Smooth muscle cell (in vitro differentiated cells): ENCODE measurements at regions not wholly inside any gene's neighbourhood (a gene's known extent, or its start where the extent isn't known, plus 50 kb on each side); places are given as distances from the start of the nearest gene placed in this dataset.

Experiments
- DNase-seq: peaks from one replicate; lab custom pipeline; 2025; ENCODE audit not compliant: unreplicated experiment; lab: John Stamatoyannopoulos, UW
- H2AFZ ChIP-seq: fragments of 200-600 bp; sonication (generic); 2 replicates; pipeline ENCODE4 v1.6.0; 2016; ENCODE audit warnings: antibody characterized with exemption, low read depth, mild to moderate bottlenecking
- H3F3A ChIP-seq: fragments of 200-600 bp; sonication (generic); 2 replicates; pipeline ENCODE4 v1.6.0; 2017; ENCODE audit warnings: antibody characterized with exemption, low read depth
- H3K27ac ChIP-seq: fragments of 200-600 bp; sonication (generic); 2 replicates; pipeline ENCODE4 v1.5.1; 2016; ENCODE audit warnings: low read depth, mild to moderate bottlenecking
- H3K27me3 ChIP-seq: fragments of 200-600 bp; sonication (generic); 2 replicates; pipeline ENCODE4 v1.6.1; 2016; ENCODE audit warnings: low read depth, mild to moderate bottlenecking
- H3K36me3 ChIP-seq: fragments of 200-600 bp; sonication (generic); 2 replicates; pipeline ENCODE4 v1.5.1; 2016; ENCODE audit warnings: low read depth
- H3K4me1 ChIP-seq: fragments of 200-600 bp; sonication (generic); 2 replicates; pipeline ENCODE4 v1.5.1; 2016; ENCODE audit warnings: low read depth
- H3K4me2 ChIP-seq: fragments of 200-600 bp; sonication (generic); 2 replicates; pipeline ENCODE4 v1.6.0; 2016; ENCODE audit warnings: mild to moderate bottlenecking
- H3K4me3 ChIP-seq: fragments of 200-600 bp; sonication (generic); 2 replicates; pipeline ENCODE4 v1.5.1; 2016; ENCODE audit warnings: mild to moderate bottlenecking
- H3K79me2 ChIP-seq: fragments of 200-600 bp; sonication (generic); 2 replicates; pipeline ENCODE4 v1.6.0; 2016; ENCODE audit warnings: low read depth, mild to moderate bottlenecking
- H3K9ac ChIP-seq: fragments of 200-600 bp; sonication (generic); 2 replicates; pipeline ENCODE4 v1.6.0; 2016; ENCODE audit warnings: low read depth
- H3K9me3 ChIP-seq: fragments of 200-600 bp; sonication (generic); replicated peaks from 2 replicates; pipeline ENCODE4 v1.5.1; 2016; ENCODE audit warnings: low read depth
- H4K20me1 ChIP-seq: fragments of 200-600 bp; sonication (generic); 2 replicates; pipeline ENCODE4 v1.6.0; 2016; ENCODE audit warnings: low read depth
- CTCF ChIP-seq: fragments of 200-600 bp; sonication (generic); IDR thresholded peaks from 2 replicates; pipeline ENCODE4 v1.5.1; 2017; ENCODE audit warnings: borderline replicate concordance, mild to moderate bottlenecking, antibody characterized with exemption; ENCODE audit not compliant: insufficient read depth, poor library complexity, severe bottlenecking
- WGBS: methylation state at CpG from one replicate; pipeline ENCODE4 v1.1.7; 2016; ENCODE audit warnings: low lambda C conversion rate; 5-methylcytosine and 5-hydroxymethylcytosine counted together

GRCh38 chrX:107567370-107567769 lies 60.9 kb upstream of the PRPS1 start:
- H3K27me3 ChIP-seq, result no peaks in the 10 kb centered on the region
- no peak for TF ChIP-seq CTCF
- peaks cover 13% of the 10 kb centered on the region for H3K4me1 ChIP-seq
- no peak overlapping the region for H2AFZ ChIP-seq
- no peak for DNase-seq
- no peaks in the 10 kb centered on the region for H3K9me3 ChIP-seq
- H4K20me1 ChIP-seq, result no peaks in the 10 kb centered on the region
- H3K27ac ChIP-seq, result no peak overlapping the region
- no peaks in the 10 kb centered on the region for H3K79me2 ChIP-seq
- 22% methylated on average over 2 of the region's 2 CpGs for WGBS
- H3K9ac ChIP-seq, result no peak overlapping the region
- peaks cover 3% of the 10 kb centered on the region for H3F3A ChIP-seq
- no peak overlapping the region for H3K4me2 ChIP-seq
- no peaks in the 10 kb centered on the region for H3K36me3 ChIP-seq
- H3K4me3 ChIP-seq, result no peak overlapping the region

GRCh38 chrX:107571296-107571998 lies 56.9 kb upstream of the PRPS1 start:
- Histone ChIP-seq H3K36me3 (no peaks in the 10 kb centered on the region), H3K4me2 (peak overlapping the region; percentile 28), H3K9me3 (no peaks in the 10 kb centered on the region), H3F3A (peaks cover 17% of the 10 kb centered on the region), H3K27me3 (no peaks in the 10 kb centered on the region), H3K79me2 (no peaks in the 10 kb centered on the region), H3K4me1 (peaks cover 9% of the 10 kb centered on the region), H3K9ac (peak overlapping the region; percentile 68), H4K20me1 (no peaks in the 10 kb centered on the region), H2AFZ (no peak overlapping the region), H3K27ac (peak overlapping the region; percentile 94), H3K4me3 (no peak overlapping the region)
- no peak for TF ChIP-seq CTCF
- WGBS, result 11% methylated on average over 9 of the region's 9 CpGs
- no peak for DNase-seq

- Histone ChIP-seq H3K4me2 (no peak overlapping the region), H3K4me1 (peaks cover 5% of the 10 kb centered on the region), H3K79me2 (no peaks in the 10 kb centered on the region), H2AFZ (no peak overlapping the region), H4K20me1 (no peaks in the 10 kb centered on the region), H3F3A (peaks cover 17% of the 10 kb centered on the region), H3K36me3 (no peaks in the 10 kb centered on the region), H3K27ac (no peak overlapping the region), H3K27me3 (no peaks in the 10 kb centered on the region), H3K4me3 (no peak overlapping the region), H3K9ac (no peak overlapping the region), H3K9me3 (no peaks in the 10 kb centered on the region)
- TF ChIP-seq CTCF, result no peak
- 97% methylated on average over 7 of the region's 7 CpGs for WGBS
- DNase-seq, result no peak
Observed at GRCh38 chrX:107573016-107573415, 55.3 kb upstream of the PRPS1 start.
